HG03457 (cell line): ENCODE measurements at regions not wholly inside any gene's neighbourhood (a gene's known extent, or its start where the extent isn't known, plus 50 kb on each side); places are given as distances from the start of the nearest gene placed in this dataset.

Experiments
- ATAC-seq: cut with Tn5 transposase; IDR thresholded peaks from one replicate; pipeline ENCODE4 v1.9.1; 2021; ENCODE audit warnings: moderate number of reproducible peaks; ENCODE audit not compliant: unreplicated experiment

- ATAC-seq, result no peak
These were observed 788.5 kb downstream of the C6orf118 start for GRCh38 chr6:164520916-164521315.

DNA sequence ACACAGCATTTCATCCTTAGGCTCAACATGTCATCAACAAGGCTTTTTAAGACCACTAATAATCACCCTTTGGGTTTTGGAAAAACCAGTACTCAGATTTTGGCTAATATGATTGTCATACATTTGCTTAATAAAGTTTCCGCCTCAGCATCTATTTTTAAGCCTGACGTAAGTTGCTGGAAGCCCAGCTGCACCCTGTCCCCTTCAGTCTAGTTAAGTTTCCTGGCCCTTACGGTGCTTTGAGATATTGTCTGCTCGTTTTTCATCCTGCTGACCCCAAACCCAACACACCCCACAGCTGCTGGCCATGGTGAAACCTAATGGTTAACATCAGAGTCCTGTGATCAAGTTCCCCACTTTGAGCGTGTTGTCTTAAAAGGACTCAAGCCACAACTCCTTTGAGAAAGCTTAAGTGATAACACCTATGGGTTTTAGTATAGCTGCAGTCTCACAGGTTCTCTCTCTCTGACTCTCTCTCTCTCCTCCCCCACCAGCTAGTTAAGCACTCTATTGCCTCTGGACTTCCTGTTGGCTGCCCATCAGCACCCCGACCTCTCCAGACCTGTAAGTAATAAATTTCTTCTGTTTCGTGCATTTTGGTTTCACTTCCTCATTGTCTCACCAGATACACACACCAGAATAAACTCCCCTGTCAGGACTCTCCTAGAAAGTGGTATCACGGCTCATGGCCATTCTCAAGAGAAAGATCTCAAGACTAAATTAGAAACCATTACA lies 802.0 kb downstream of the C6orf118 start:
- ATAC-seq, result peak; percentile 83

DNA sequence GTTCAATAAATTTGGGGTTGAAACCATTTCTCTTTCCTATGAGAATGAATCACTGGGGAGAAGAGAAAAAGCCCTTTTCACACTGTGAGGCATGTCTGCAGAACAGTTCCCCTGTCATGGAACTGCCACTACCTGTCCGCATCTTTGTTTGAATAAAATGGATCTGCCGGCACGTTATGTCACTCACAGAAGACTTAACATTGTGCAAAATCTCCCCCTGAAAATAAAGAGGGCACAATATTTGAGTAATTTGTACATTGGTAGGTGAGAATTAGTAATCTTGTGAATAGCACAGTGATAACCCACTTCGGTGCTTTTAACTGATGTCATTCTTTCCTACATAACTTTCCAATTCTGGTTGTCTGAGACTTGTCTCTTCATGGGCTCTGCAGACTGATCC lies 804.0 kb downstream of the C6orf118 start:
- ATAC-seq, result no peak

DNA sequence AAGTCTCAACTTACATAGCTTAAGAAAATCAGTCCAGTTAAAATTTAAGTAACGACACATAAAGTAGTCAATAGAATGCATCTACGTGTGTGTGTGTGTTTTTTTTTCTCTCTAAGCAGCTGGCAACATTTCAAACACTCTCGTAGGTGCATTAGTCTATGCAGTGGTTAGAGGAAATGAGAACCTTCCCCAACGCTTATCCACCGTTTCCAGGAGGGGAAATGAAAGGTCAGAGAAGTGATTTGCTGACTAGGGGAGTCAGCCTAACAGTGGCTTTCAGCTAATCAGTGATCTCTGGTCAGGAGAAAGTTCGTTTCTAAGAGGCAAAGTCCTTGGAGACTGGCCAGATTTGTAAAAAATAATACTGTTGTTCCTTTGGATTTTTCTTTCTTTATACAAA lies 806.6 kb downstream of the C6orf118 start:
- ATAC-seq, result no peak

DNA sequence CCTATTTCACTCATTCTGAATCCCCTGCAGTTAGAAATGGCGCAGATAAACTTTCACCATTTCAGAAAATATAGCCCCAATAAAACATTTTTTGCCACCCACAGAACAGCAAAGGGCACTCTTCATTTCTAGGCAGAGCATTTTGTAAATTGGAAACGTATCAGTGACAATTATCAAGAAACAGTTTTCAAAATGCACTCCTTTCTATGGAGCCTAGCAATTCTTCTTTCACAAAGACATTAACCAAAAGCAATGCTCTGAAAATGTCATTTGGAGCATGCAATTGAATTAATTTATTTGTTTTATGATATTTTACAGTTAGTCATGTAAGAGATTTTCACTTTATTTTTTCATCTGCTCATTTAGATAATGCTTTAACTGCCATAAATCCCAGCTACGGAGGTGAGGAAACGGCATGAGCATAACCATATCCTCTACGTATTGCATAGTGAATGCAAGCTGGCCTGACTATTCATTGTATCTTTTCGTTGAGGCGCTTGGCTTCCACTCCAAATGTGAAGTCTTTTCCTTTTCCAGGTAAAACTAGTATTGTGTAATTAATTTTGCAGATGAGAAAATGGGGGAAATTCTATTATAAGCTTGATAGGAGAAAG lies 813.4 kb downstream of the C6orf118 start:
- ATAC-seq, result no peak

GRCh38 chr6:164478426-164478825 lies 831.0 kb downstream of the C6orf118 start:
- ATAC-seq, result no peak

GRCh38 chr6:164477790-164478189 lies 831.6 kb downstream of the C6orf118 start:
- no peak for ATAC-seq

- ATAC-seq, result no peak
These were observed 832.3 kb downstream of the C6orf118 start for GRCh38 chr6:164477101-164477500.

DNA sequence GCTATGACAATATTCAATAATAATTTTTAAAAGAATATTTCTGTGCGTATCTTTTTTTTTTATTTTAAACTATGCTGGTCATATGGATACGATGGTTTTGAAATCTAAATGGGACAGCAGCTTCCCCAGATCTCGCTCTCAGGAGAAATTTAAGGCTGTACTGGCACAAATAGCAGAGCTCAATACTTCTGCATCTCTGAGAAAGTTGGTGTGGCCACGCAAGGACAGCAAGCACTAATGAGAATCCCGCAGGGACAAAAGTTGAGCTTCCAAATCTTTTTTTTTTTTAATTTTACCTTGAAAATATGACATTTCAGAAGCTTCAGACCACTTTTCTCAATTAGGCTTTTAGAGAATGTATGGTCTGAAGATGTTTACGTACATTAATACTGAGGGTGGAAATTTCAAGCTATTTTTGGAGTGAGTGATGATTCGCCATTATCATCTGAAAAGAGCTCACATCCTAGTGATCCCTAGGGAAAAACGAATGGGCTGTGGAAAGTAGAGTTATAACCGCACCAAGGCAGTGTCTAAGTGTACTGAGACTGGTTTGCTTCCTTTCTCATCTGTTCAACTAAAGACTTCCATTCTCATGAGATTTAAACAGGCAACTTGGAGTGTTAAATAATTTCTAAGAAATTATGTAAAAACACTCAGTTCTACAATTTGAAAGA lies 840.0 kb downstream of the C6orf118 start:
- no peak for ATAC-seq

- ATAC-seq, result no peak
These were observed 853.6 kb downstream of the C6orf118 start for GRCh38 chr6:164455835-164456234.

- ATAC-seq, result no peak
These were observed 855.6 kb downstream of the C6orf118 start for GRCh38 chr6:164453835-164454234.

DNA sequence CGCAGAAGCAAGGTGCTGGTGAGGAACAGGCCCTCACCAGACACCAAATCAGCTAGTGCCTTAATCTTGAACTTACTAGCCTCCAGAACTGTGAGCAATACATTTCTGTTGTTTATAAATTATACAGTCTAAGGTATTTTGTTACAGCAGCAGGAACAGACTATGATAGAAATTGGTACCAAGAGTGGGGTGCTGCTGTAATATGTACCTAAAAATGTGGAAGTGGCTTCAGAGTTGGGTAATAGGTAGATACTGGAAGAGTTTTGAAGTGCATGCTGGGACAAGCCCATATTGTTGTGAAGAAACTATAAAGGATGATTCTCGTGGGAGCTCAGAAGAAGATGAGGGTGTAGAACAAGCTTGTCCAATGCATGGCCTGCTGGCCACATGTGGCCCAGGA lies 866.8 kb downstream of the C6orf118 start:
- no peak for ATAC-seq

DNA sequence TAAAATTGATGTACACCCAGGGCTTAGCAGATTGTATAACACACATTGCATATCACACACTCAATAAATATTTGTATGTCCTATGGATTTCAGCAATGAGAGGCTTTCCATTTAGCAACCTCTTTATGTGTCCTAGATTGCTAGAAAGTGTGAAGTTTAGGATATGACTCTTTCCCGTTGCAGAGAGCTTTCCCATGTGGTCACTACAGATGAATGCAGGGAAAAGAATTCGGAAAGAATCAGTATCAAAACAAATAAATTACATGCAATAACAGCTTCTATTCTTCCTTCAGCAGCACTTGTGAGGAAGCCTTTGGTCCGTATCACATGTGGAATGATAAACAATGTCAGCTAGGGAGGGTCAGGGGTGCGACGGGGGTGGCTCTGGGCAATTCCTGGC lies 870.1 kb downstream of the C6orf118 start:
- ATAC-seq, result no peak

DNA sequence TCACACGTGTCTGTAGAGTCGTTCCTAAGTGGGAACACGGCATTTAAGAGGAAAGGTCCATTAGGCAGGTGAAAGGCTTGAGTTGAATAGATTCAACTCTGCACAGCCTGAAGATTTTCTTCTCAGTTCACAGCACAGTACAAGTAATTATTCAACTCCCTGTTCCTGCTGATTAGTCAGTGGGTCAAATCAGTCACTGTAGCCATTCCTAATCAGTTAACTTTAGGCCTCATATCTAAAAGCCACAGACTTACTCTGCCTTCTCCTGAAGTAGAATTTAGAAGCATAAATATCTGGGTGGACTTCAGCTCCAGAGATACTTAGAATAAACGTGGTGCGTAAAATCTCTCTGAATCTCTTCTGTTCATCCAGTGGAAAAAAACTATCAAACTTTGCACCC lies 872.4 kb downstream of the C6orf118 start:
- ATAC-seq, result no peak

DNA sequence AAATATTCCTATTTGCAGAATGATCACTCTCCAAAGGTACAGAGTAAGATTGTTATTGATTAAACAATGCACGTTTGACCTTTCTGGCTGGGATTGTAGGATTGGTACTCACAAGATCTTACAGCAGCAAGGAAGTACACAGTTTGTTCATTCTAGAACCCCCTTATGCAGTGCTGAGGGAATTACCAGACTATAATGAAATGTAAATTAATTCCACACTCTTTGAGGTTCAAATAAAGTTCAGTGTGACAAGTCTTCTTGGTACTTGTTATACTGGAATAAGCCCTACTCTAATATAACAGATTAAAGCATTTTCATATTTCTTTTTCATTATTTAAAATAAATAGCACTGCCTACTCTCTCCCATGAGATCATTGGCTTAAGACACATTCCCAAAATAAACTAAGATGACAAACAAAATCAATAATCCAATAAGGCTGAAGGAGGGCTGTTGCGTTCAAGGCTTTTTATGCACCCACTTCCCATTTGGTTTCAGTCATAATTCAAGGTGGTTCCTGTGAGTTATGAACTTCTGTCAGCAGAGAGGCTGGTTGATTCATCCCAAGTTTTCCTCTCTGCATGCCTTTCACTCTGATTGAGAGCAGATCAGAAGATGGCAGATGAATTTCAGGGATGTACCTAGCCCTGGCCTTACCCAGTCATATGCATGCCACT lies 881.5 kb downstream of the C6orf118 start:
- no peak for ATAC-seq

DNA sequence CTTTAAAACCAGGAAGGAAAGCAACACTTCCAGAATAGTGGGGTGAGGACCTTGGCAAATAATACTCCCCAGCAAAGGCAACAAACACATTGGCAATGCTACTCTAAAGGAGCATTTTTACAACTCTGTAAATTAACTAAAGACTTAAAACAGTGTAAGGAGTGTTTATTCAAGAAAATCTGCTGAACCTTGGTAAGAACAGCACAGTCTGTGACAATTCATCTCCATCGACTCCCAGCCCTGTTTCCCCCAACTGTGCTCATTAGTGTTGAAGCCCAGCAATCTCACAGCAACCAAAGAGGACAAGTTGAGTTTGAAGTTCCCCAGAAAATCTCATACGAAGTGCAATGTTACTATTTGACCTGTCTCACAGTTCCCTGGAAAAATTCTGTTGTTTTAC lies 884.9 kb downstream of the C6orf118 start:
- no peak for ATAC-seq

GRCh38 chr6:164419099-164419498 lies 890.3 kb downstream of the C6orf118 start:
- ATAC-seq, result no peak

GRCh38 chr6:164418262-164418588 lies 891.2 kb downstream of the C6orf118 start:
- no peak for ATAC-seq

GRCh38 chr6:164417537-164418261 lies 891.7 kb downstream of the C6orf118 start:
- ATAC-seq, result no peak

GRCh38 chr6:164415832-164416563 lies 893.4 kb downstream of the C6orf118 start:
- no peak for ATAC-seq
